ENCODE measurements at regions not wholly inside any gene's neighbourhood (a gene's known extent, or its start where the extent isn't known, plus 50 kb on each side); places are given as distances from the start of the nearest gene placed in this dataset.

DNA sequence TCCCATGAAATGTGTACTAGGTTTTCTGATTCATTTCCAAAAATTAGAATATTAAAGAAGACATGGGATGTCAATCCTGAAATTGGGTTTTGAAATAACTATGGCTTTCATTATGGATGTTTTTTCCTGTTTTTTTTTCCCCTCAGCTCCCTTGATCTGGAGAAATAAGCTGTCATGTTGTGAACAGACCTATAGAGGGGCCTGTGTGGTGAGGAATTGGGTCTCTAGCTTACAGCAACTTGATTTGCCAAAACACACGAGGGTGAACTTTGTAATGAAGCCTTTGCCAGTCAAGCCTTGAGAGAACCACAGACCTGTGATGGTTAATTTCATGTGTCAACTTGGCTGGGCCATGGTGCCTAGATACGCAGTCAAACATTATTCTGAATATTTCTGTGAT, 2413.6 kb downstream of the PCDH7 start:
- ChIA-PET POLR2A (no interaction called here), CTCF (no interaction called here)
- DNase-seq (ENCODE audit: low read depth, low spot score): no peak
- H3K4me3 ChIP-seq (ENCODE audit: low read depth, low read length): no peak overlapping the region
- TF ChIP-seq, protein P1, sequence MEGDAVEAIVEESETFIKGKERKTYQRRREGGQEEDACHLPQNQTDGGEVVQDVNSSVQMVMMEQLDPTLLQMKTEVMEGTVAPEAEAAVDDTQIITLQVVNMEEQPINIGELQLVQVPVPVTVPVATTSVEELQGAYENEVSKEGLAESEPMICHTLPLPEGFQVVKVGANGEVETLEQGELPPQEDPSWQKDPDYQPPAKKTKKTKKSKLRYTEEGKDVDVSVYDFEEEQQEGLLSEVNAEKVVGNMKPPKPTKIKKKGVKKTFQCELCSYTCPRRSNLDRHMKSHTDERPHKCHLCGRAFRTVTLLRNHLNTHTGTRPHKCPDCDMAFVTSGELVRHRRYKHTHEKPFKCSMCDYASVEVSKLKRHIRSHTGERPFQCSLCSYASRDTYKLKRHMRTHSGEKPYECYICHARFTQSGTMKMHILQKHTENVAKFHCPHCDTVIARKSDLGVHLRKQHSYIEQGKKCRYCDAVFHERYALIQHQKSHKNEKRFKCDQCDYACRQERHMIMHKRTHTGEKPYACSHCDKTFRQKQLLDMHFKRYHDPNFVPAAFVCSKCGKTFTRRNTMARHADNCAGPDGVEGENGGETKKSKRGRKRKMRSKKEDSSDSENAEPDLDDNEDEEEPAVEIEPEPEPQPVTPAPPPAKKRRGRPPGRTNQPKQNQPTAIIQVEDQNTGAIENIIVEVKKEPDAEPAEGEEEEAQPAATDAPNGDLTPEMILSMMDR (IDR thresholded peaks at IDR 0.05; ENCODE audit: insufficient read depth, low read length, missing control alignments): no peak

DNA sequence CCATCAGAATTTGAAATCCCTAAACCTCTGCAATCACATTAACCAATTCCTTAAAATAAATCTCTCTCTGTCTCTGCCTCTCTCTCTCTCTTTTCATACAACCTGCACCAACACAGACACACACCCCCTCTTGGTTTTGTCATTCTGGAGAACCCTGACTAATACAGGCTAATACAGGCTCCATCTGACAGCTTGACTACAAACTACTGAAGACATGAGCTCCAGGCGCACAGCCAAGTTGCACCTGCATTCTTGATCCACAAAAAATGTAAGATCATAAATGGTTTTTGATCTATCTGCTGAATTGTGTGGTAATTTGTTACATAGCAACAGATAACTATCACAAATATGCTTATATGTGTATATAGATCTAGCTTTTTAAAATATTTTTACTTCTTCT, 2414.2 kb downstream of the PCDH7 start:
- no peak overlapping the region for H3K4me3 ChIP-seq (ENCODE audit: low read depth, low read length)
- ChIA-PET POLR2A (no interaction called here), CTCF (no interaction called here)
- DNase-seq (ENCODE audit: low read depth, low spot score): no peak
- TF ChIP-seq, protein P1 (IDR thresholded peaks at IDR 0.05; ENCODE audit: insufficient read depth, low read length, missing control alignments): no peak

DNA sequence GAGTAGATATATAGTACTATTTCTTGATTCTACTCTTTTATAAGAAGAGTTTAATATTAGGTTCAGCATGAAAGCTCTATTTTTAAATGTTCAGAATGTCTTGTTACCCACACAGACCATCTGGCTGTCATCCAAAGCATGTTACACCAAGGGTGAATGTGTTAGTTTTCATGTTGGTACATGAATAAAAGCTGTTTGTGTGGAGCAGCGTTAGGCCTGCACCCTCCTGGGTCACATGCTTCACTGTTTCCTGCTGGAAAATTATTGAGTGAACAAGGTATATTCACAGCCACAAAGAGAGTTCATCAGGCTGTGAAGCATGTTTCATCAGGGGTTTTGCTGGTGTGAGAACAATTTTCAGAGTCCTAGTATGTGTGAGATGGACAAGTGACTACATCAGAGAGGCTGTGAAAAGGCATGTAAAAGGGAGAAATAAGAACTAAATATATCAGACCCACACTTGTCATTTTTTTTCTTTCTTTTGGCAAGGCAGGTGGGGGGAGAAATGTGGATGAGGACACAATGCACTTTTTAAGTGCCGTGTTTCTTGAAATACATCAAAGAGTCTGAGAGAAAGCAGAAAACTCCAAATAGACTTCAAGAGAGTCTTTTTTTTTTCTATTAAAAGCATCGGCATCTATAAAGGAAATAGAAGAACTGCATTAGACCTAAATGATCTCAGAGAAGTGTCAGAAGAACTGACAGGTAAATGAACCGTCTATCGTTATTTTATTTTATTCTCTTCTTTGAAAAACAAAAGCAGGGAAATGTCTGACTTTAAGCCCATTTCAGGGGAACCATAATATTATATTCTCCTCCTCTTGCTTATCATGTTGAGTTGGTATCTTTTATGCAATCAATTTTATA, 2429.7 kb downstream of the PCDH7 start:
- ChIA-PET CTCF (no interaction called here), POLR2A (no interaction called here)
- DNase-seq (ENCODE audit: low read depth, low spot score): no peak
- TF ChIP-seq, protein P1 (IDR thresholded peaks at IDR 0.05; ENCODE audit: insufficient read depth, low read length, missing control alignments): no peak
- H3K4me3 ChIP-seq (ENCODE audit: low read depth, low read length): no peak overlapping the region

DNA sequence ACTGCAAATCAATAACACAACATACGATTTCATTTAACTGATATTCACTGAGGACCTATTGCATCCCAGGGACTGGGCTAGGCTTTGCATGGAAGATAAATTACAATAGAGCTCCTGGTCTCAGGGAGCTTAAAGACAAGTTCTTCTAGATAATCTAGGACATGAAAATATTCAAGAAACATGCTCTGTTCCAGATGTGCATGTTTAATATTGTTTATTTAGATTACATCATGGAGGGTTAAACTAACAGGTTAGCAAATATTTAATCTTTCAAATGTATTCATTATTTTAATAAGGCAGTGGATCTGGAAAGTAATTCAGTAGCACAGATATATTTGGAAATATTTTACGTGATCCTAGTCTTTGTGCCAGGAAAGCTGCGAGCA, 2430.3 kb downstream of the PCDH7 start:
- POLR2A ChIA-PET: no interaction called here
- no peak overlapping the region for H3K4me3 ChIP-seq (ENCODE audit: low read depth, low read length)
- CTCF ChIA-PET: no interaction called here
- no peak for DNase-seq (ENCODE audit: low read depth, low spot score)
- TF ChIP-seq, protein P1 (IDR thresholded peaks at IDR 0.05; ENCODE audit: insufficient read depth, low read length, missing control alignments): no peak

DNA sequence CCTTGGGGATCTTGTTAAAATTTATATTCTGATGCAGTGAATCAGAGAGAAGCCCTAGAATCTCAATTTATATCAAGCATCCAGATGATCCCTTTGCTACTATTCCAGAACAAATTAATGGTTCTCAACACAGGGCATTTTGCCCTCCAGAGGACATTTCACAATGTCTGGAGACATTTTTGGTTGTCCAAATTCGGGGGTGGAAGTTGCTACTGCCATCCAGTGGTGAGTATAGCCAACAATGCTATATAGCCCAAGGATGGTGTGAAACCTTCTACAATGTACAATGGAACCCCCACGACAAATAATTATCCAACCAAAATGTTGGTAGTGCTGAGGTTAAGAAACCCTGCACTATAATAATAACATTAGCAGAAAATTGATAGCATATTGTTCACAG, 2440.0 kb downstream of the PCDH7 start:
- no peak for DNase-seq (ENCODE audit: low read depth, low spot score)
- CTCF ChIA-PET: no interaction called here
- TF ChIP-seq, protein P1 (IDR thresholded peaks at IDR 0.05; ENCODE audit: insufficient read depth, low read length, missing control alignments): peak; percentile 26
- POLR2A ChIA-PET: no interaction called here
- no peak overlapping the region for H3K4me3 ChIP-seq (ENCODE audit: low read depth, low read length)

DNA sequence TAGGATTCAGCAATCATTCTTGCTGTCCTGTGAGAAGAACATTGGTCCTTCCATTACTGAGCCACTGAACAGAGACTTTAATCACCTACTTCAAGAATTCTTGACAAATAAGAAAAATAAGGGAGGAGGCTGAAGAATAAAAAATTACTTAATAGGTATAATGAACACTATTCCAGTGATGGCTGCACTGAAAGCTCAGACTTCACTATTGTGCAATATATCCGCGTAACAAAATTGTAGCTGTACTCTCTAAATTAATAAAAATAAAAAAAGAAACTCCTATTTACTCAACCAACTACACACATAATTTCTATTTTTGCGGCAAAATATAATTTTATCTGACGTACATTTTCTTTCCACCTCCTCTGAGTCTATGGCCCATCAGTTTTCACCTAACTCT, 2441.0 kb downstream of the PCDH7 start:
- TF ChIP-seq, protein P1 (IDR thresholded peaks at IDR 0.05; ENCODE audit: insufficient read depth, low read length, missing control alignments): no peak
- H3K4me3 ChIP-seq (ENCODE audit: low read depth, low read length): no peak overlapping the region
- ChIA-PET POLR2A (no interaction called here), CTCF (no interaction called here)
- DNase-seq (ENCODE audit: low read depth, low spot score): no peak
